SK-N-SH treated with all-trans-retinoic acid at 6 μM for 48 hours (cell line): ENCODE measurements at regions not wholly inside any gene's neighbourhood (a gene's known extent, or its start where the extent isn't known, plus 50 kb on each side); places are given as distances from the start of the nearest gene placed in this dataset.
A peak's percentile ranks its signal among the peaks of the same experiment; 100 is the strongest.

ENCODE experiments used
- ATAC-seq: fragments of 200-7000 bp; cut with Tn5 transposase; 3 replicates; pipeline ENCODE4 v1.9.1; 2020; ENCODE audit warnings: mild to moderate bottlenecking, moderate library complexity
- ARNTL ChIP-seq: fragments of 450-650 bp; formaldehyde crosslinking; IDR thresholded peaks from 2 replicates; pipeline ENCODE4 v1.5.0; 2020; ENCODE audit warnings: low read depth, mild to moderate bottlenecking, moderate library complexity, borderline replicate concordance
- BACH2 ChIP-seq: fragments of 250-450 bp; sonication (Bioruptor Pico); IDR thresholded peaks from 2 replicates; pipeline ENCODE4 v1.9.0; 2021; ENCODE audit warnings: mild to moderate bottlenecking, borderline replicate concordance
- CREB5 ChIP-seq: fragments of 250-450 bp; sonication (Bioruptor Pico); IDR thresholded peaks from 2 replicates; pipeline ENCODE4 v1.5.1; 2020; ENCODE audit warnings: low read depth, mild to moderate bottlenecking, moderate library complexity
- CSDC2 ChIP-seq: fragments of 250-450 bp; sonication (Bioruptor Pico); IDR thresholded peaks from 2 replicates; pipeline ENCODE4 v1.5.0; 2020; ENCODE audit warnings: mild to moderate bottlenecking, moderate library complexity
- ESRRG ChIP-seq: fragments of 250-450 bp; sonication (Bioruptor Pico); IDR thresholded peaks from 2 replicates; pipeline ENCODE4 v1.6.1; 2021; ENCODE audit warnings: mild to moderate bottlenecking
- GLIS3 ChIP-seq: fragments of 250-450 bp; sonication (Bioruptor Pico); IDR thresholded peaks from 2 replicates; pipeline ENCODE4 v1.5.0; 2020; ENCODE audit warnings: mild to moderate bottlenecking, moderate library complexity
- ISL1 ChIP-seq: fragments of 250-450 bp; sonication (Bioruptor Pico); IDR thresholded peaks from 2 replicates; pipeline ENCODE4 v2.1.2; 2022; ENCODE audit warnings: mild to moderate bottlenecking, moderate library complexity
- OSR1 ChIP-seq: fragments of 250-450 bp; sonication (Bioruptor Pico); IDR thresholded peaks from 2 replicates; pipeline ENCODE4 v1.8.0; 2022; ENCODE audit warnings: moderate library complexity, mild to moderate bottlenecking, inconsistent platforms
- POU6F1 ChIP-seq: fragments of 250-450 bp; sonication (Bioruptor Pico); IDR thresholded peaks from 2 replicates; pipeline ENCODE4 v1.8.0; 2021; ENCODE audit warnings: low read depth, mild to moderate bottlenecking, moderate library complexity, borderline replicate concordance
- PPARA ChIP-seq: fragments of 250-450 bp; sonication (Bioruptor Pico); IDR thresholded peaks from 2 replicates; pipeline ENCODE4 v1.5.0; 2020; ENCODE audit warnings: mild to moderate bottlenecking, borderline replicate concordance
- TCF4 ChIP-seq: fragments of 250-450 bp; sonication (Bioruptor Pico); IDR thresholded peaks from 2 replicates; pipeline ENCODE4 v1.8.0; 2021; ENCODE audit warnings: mild to moderate bottlenecking, moderate library complexity, borderline replicate concordance
- TOX ChIP-seq: fragments of 250-450 bp; sonication (Bioruptor Pico); IDR thresholded peaks from 2 replicates; pipeline ENCODE4 v1.8.0; 2021; ENCODE audit warnings: mild to moderate bottlenecking, moderate library complexity, borderline replicate concordance
- ZC3H10 ChIP-seq: fragments of 250-450 bp; sonication (Bioruptor Pico); IDR thresholded peaks from 2 replicates; pipeline ENCODE4 v1.5.1; 2021; ENCODE audit warnings: mild to moderate bottlenecking, moderate library complexity
- ZFP30 ChIP-seq: fragments of 450-650 bp; formaldehyde crosslinking; IDR thresholded peaks from 2 replicates; pipeline ENCODE4 v1.5.0; 2022; ENCODE audit warnings: mild to moderate bottlenecking, moderate library complexity
- ZNF565 ChIP-seq: fragments of 450-650 bp; formaldehyde crosslinking; conservative IDR thresholded peaks from 2 replicates; pipeline ENCODE4 v1.5.0; 2020; ENCODE audit warnings: low read depth, mild to moderate bottlenecking, moderate library complexity
- ZNF70 ChIP-seq: fragments of 450-650 bp; formaldehyde crosslinking; IDR thresholded peaks from 2 replicates; pipeline ENCODE4 v1.5.0; 2020; ENCODE audit warnings: mild to moderate bottlenecking, moderate library complexity
- ZNF8 ChIP-seq: fragments of 450-650 bp; formaldehyde crosslinking; IDR thresholded peaks from 2 replicates; pipeline ENCODE4 v1.5.0; 2020; ENCODE audit warnings: mild to moderate bottlenecking, moderate library complexity
- TF ChIP-seq, protein P1 (sequence below): fragments of 250-450 bp; sonication (Bioruptor Pico); IDR thresholded peaks from 2 replicates; pipeline ENCODE4 v1.5.1; 2021; ENCODE audit warnings: mild to moderate bottlenecking, moderate library complexity
- TF ChIP-seq, protein P2 (sequence below): fragments of 250-450 bp; sonication (Bioruptor Pico); IDR thresholded peaks from 2 replicates; pipeline ENCODE4 v1.5.0; 2020; ENCODE audit warnings: mild to moderate bottlenecking, moderate library complexity

DNA sequence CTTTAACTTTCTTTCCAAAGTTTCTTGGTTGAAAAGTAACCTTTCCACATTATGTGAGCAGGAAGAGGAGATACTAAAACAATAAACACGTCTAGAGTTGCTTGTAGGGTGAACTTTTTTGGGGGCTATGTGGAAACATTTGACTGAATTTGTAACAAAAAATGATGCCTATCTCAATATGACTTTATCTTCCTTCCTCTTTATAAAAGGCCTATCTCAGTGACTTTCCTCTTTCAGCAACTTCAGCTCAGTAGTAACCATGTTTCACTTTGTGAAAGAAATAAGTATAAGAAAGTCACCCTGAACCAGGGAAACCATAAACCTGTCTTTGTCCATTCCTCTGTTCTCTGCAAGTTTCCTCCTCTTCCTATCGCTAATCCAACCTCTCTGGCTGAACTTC is 124.7 kb upstream of the TMEM164 start:
- TF ChIP-seq ISL1 (CRISPR knock-in tag) (no peak), PPARA (CRISPR knock-in tag) (no peak), POU6F1 (CRISPR knock-in tag) (no peak), OSR1 (CRISPR knock-in tag) (no peak), CREB5 (CRISPR knock-in tag) (no peak), ZFP30 (CRISPR knock-in tag) (no peak), ZC3H10 (no peak), TOX (no peak), CSDC2 (CRISPR knock-in tag) (no peak), ARNTL (CRISPR knock-in tag) (no peak)
- TF ChIP-seq, protein P1, sequence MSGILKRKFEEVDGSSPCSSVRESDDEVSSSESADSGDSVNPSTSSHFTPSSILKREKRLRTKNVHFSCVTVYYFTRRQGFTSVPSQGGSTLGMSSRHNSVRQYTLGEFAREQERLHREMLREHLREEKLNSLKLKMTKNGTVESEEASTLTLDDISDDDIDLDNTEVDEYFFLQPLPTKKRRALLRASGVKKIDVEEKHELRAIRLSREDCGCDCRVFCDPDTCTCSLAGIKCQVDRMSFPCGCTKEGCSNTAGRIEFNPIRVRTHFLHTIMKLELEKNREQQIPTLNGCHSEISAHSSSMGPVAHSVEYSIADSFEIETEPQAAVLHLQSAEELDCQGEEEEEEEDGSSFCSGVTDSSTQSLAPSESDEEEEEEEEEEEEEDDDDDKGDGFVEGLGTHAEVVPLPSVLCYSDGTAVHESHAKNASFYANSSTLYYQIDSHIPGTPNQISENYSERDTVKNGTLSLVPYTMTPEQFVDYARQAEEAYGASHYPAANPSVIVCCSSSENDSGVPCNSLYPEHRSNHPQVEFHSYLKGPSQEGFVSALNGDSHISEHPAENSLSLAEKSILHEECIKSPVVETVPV (CRISPR knock-in tag), result no peak
- no peak for ATAC-seq

- no peak for TF ChIP-seq ZNF8 (CRISPR knock-in tag)
- no peak for ATAC-seq
Observed at GRCh38 chrX:109879991-109880390, 122.9 kb upstream of the TMEM164 start.

DNA sequence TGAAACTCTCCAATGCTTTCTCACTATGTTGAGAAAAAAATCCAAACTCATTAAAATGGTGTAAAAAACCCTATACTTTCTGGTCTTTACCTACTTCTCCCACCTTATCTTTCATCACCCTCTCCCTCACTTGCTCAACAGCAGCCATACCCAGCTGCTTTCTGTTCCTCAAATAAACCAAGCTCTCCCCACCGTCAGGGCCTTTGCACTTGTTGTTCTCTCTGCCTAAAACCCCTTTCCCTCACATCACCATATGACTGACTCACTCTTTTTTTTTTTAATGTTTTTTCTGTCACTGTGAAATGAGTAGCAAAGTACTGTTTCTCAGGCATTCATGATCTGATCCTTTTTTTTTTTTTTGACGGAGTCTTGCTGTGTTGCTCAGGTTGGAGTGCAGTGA is 122.3 kb upstream of the TMEM164 start:
- TF ChIP-seq ISL1 (CRISPR knock-in tag) (no peak), ZNF70 (CRISPR knock-in tag) (no peak), CSDC2 (CRISPR knock-in tag) (no peak), BACH2 (no peak), CREB5 (CRISPR knock-in tag) (no peak), ZNF565 (CRISPR knock-in tag) (no peak), ARNTL (CRISPR knock-in tag) (no peak), TCF4 (CRISPR knock-in tag) (no peak), GLIS3 (CRISPR knock-in tag) (no peak)
- ATAC-seq, result no peak

- TF ChIP-seq ZFP30 (CRISPR knock-in tag) (no peak), CSDC2 (CRISPR knock-in tag) (no peak), ESRRG (CRISPR knock-in tag) (no peak), TOX (no peak), ZNF8 (CRISPR knock-in tag) (no peak), ZNF70 (CRISPR knock-in tag) (no peak), BACH2 (no peak)
- TF ChIP-seq, protein P2, sequence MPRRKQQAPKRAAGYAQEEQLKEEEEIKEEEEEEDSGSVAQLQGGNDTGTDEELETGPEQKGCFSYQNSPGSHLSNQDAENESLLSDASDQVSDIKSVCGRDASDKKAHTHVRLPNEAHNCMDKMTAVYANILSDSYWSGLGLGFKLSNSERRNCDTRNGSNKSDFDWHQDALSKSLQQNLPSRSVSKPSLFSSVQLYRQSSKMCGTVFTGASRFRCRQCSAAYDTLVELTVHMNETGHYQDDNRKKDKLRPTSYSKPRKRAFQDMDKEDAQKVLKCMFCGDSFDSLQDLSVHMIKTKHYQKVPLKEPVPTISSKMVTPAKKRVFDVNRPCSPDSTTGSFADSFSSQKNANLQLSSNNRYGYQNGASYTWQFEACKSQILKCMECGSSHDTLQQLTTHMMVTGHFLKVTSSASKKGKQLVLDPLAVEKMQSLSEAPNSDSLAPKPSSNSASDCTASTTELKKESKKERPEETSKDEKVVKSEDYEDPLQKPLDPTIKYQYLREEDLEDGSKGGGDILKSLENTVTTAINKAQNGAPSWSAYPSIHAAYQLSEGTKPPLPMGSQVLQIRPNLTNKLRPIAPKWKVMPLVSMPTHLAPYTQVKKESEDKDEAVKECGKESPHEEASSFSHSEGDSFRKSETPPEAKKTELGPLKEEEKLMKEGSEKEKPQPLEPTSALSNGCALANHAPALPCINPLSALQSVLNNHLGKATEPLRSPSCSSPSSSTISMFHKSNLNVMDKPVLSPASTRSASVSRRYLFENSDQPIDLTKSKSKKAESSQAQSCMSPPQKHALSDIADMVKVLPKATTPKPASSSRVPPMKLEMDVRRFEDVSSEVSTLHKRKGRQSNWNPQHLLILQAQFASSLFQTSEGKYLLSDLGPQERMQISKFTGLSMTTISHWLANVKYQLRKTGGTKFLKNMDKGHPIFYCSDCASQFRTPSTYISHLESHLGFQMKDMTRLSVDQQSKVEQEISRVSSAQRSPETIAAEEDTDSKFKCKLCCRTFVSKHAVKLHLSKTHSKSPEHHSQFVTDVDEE (CRISPR knock-in tag), result no peak
- peak; percentile 65; the same call in 2 of the 3 replicates for ATAC-seq
Observed at GRCh38 chrX:109886122-109886761, 116.7 kb upstream of the TMEM164 start.
